ENCODE measurements at regions not wholly inside any gene's neighbourhood (a gene's known extent, or its start where the extent isn't known, plus 50 kb on each side); places are given as distances from the start of the nearest gene placed in this dataset.

DNA sequence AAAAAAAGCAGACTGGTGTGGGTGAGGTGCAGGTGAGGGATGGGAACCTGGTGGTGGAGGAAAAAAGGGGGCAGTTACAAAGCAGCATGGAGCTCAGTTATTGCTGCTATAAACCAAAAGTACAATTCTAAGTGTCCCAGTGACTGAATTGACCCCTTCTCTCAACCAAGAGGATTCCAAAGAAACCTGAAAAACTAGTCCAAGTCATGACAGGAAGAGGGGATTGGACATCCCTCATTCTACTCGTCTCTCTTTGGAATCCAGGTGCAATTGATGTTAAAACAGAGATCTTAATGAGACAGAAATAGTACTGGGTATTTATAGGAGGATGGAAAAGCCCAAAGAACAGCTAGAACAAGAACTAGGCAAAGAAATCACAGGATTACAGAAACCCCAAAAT lies 322.3 kb upstream of the IGFBP3 start:
- Mint-ChIP-seq H3K36me3 (no peaks in the 10 kb centered on the region), H3K9me3 (no peaks in the 10 kb centered on the region), H3K27me3 (ENCODE audit: insufficient read depth, low read depth) (no peaks in the 10 kb centered on the region), H3K4me1 (peaks cover 6% of the 10 kb centered on the region), H3K4me3 (no peak overlapping the region), H3K27ac (no peak overlapping the region)
- no peak for DNase-seq (ENCODE audit: low spot score)
- H3K4me1 ChIP-seq, result peaks cover 4% of the 10 kb centered on the region
- TF ChIP-seq, protein P1, sequence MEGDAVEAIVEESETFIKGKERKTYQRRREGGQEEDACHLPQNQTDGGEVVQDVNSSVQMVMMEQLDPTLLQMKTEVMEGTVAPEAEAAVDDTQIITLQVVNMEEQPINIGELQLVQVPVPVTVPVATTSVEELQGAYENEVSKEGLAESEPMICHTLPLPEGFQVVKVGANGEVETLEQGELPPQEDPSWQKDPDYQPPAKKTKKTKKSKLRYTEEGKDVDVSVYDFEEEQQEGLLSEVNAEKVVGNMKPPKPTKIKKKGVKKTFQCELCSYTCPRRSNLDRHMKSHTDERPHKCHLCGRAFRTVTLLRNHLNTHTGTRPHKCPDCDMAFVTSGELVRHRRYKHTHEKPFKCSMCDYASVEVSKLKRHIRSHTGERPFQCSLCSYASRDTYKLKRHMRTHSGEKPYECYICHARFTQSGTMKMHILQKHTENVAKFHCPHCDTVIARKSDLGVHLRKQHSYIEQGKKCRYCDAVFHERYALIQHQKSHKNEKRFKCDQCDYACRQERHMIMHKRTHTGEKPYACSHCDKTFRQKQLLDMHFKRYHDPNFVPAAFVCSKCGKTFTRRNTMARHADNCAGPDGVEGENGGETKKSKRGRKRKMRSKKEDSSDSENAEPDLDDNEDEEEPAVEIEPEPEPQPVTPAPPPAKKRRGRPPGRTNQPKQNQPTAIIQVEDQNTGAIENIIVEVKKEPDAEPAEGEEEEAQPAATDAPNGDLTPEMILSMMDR (IDR thresholded peaks at IDR 0.05), result no peak
- TF ChIP-seq EZH2 (IDR thresholded peaks at IDR 0.05) (no peak), EZH2phosphoT487 (IDR thresholded peaks at IDR 0.05) (no peak)
- no peak overlapping the region for H3K9ac ChIP-seq
- H3K9me3 ChIP-seq (ENCODE audit: low read depth), result peaks cover 4% of the 10 kb centered on the region
- no peaks in the 10 kb centered on the region for H4K20me1 ChIP-seq (ENCODE audit: low read depth)
- H3F3A ChIP-seq (ENCODE audit: low read depth), result no peaks in the 10 kb centered on the region
- H3K79me2 ChIP-seq (ENCODE audit: low read depth), result no peaks in the 10 kb centered on the region
- H3K27ac ChIP-seq, result no peak overlapping the region
- no peaks in the 10 kb centered on the region for H3K36me3 ChIP-seq
- no peaks in the 10 kb centered on the region for H3K27me3 ChIP-seq
- H2AFZ ChIP-seq (replicated peaks), result no peak overlapping the region
- no peak overlapping the region for H3K4me3 ChIP-seq
- H3K4me2 ChIP-seq, result no peak overlapping the region

DNA sequence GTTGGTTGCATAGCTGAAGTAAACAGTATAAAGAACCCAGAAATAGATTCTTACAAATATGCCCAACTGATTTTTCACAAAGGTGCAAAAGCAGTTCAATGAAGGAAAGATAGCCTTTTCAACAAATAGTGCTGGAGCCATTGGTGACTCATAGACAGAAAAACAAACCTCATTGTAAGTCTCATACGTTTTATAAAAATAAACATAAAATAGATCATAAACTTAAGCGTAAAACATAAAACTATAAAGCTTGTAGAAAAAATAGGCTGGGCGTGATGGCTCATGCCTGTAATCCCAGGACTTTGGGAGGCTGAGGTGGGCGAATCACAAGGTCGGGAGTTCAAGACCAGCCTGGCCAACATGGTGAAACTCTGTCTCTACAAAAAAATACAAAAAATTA lies 318.8 kb upstream of the IGFBP3 start:
- Mint-ChIP-seq H3K27ac (no peak overlapping the region), H3K4me1 (peaks cover 1% of the 10 kb centered on the region), H3K9me3 (no peaks in the 10 kb centered on the region), H3K4me3 (no peak overlapping the region), H3K36me3 (no peaks in the 10 kb centered on the region), H3K27me3 (ENCODE audit: insufficient read depth, low read depth) (no peaks in the 10 kb centered on the region)
- no peak for TF ChIP-seq EZH2 (IDR thresholded peaks at IDR 0.05)
- TF ChIP-seq, protein P1 (IDR thresholded peaks at IDR 0.05), result no peak
- no peak for TF ChIP-seq EZH2phosphoT487 (IDR thresholded peaks at IDR 0.05)
- no peaks in the 10 kb centered on the region for H4K20me1 ChIP-seq (ENCODE audit: low read depth)
- no peak overlapping the region for H3K9ac ChIP-seq
- no peaks in the 10 kb centered on the region for H3K4me1 ChIP-seq
- H3K27ac ChIP-seq, result no peak overlapping the region
- H3K79me2 ChIP-seq (ENCODE audit: low read depth), result no peaks in the 10 kb centered on the region
- no peak overlapping the region for H3K4me2 ChIP-seq
- no peaks in the 10 kb centered on the region for H3K27me3 ChIP-seq
- peaks cover 4% of the 10 kb centered on the region for H3K9me3 ChIP-seq (ENCODE audit: low read depth)
- H3F3A ChIP-seq (ENCODE audit: low read depth), result no peaks in the 10 kb centered on the region
- no peak overlapping the region for H2AFZ ChIP-seq (replicated peaks)
- H3K36me3 ChIP-seq, result no peaks in the 10 kb centered on the region
- DNase-seq (ENCODE audit: low spot score), result no peak
- no peak overlapping the region for H3K4me3 ChIP-seq

DNA sequence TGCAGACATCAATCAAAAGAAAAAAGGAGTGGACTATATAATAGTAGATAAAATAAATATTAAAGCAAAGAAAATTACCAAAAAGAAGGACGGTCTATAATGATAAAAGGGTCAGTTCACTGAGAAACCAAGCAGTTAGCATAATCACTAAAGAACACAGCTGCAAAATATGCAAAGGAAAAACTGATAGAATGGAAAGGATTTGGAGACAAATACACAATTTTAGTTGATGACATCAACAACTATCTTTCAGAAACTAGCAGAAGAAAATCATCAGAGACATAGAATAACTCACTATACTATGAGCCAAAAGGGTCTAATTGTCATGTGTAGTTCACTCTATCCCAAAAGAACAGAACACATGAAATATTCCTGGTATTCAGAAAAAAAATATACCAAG lies 316.4 kb upstream of the IGFBP3 start:
- H3K4me3 Mint-ChIP-seq, result no peak overlapping the region
- Histone ChIP-seq H3F3A (ENCODE audit: low read depth) (no peaks in the 10 kb centered on the region), H4K20me1 (ENCODE audit: low read depth) (no peaks in the 10 kb centered on the region), H3K79me2 (ENCODE audit: low read depth) (no peaks in the 10 kb centered on the region), H2AFZ (replicated peaks) (no peak overlapping the region), H3K4me1 (no peaks in the 10 kb centered on the region), H3K36me3 (no peaks in the 10 kb centered on the region), H3K4me3 (no peak overlapping the region), H3K27me3 (no peaks in the 10 kb centered on the region), H3K9me3 (ENCODE audit: low read depth) (no peaks in the 10 kb centered on the region), H3K9ac (no peak overlapping the region), H3K4me2 (no peak overlapping the region), H3K27ac (no peak overlapping the region)
- H3K36me3 Mint-ChIP-seq, result no peaks in the 10 kb centered on the region
- H3K9me3 Mint-ChIP-seq, result no peaks in the 10 kb centered on the region
- H3K4me1 Mint-ChIP-seq, result no peaks in the 10 kb centered on the region
- no peaks in the 10 kb centered on the region for H3K27me3 Mint-ChIP-seq (ENCODE audit: insufficient read depth, low read depth)
- no peak overlapping the region for H3K27ac Mint-ChIP-seq
- TF ChIP-seq, protein P1 (IDR thresholded peaks at IDR 0.05), result no peak
- no peak for TF ChIP-seq EZH2phosphoT487 (IDR thresholded peaks at IDR 0.05)
- DNase-seq (ENCODE audit: low spot score), result no peak
